ENCODE measurements at regions not wholly inside any gene's neighbourhood (a gene's known extent, or its start where the extent isn't known, plus 50 kb on each side); places are given as distances from the start of the nearest gene placed in this dataset.

GRCh38 chr6:44528716-44529115, 141.2 kb downstream of the CDC5L start:
- H3K9me3 ChIP-seq (ENCODE audit: low read length): 0 out of 2 replicates have a peak, but pooled peaks cover 3% of the 10 kb centered on the region
- H3K79me2 ChIP-seq (ENCODE audit: insufficient read depth, low read length): no peaks in the 10 kb centered on the region
- H3K4me3 ChIP-seq (ENCODE audit: low read depth, low read length, poor library complexity, severe bottlenecking): no peak overlapping the region
- no peaks in the 10 kb centered on the region for H3K4me1 ChIP-seq (ENCODE audit: insufficient read depth, low read length, severe bottlenecking)
- H4K20me1 ChIP-seq (ENCODE audit: insufficient read depth, low read length): no peaks in the 10 kb centered on the region
- H3K27ac ChIP-seq (ENCODE audit: low read depth, low read length, poor library complexity, severe bottlenecking): no peak overlapping the region
- no peaks in the 10 kb centered on the region for H3F3A ChIP-seq (ENCODE audit: insufficient read depth, low read length)
- TF ChIP-seq, protein P1, sequence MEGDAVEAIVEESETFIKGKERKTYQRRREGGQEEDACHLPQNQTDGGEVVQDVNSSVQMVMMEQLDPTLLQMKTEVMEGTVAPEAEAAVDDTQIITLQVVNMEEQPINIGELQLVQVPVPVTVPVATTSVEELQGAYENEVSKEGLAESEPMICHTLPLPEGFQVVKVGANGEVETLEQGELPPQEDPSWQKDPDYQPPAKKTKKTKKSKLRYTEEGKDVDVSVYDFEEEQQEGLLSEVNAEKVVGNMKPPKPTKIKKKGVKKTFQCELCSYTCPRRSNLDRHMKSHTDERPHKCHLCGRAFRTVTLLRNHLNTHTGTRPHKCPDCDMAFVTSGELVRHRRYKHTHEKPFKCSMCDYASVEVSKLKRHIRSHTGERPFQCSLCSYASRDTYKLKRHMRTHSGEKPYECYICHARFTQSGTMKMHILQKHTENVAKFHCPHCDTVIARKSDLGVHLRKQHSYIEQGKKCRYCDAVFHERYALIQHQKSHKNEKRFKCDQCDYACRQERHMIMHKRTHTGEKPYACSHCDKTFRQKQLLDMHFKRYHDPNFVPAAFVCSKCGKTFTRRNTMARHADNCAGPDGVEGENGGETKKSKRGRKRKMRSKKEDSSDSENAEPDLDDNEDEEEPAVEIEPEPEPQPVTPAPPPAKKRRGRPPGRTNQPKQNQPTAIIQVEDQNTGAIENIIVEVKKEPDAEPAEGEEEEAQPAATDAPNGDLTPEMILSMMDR (IDR thresholded peaks at IDR 0.05; ENCODE audit: low read length): no peak
- TF ChIP-seq EZH2 (IDR thresholded peaks at IDR 0.05; ENCODE audit: borderline replicate concordance, low read length): no peak
- no peaks in the 10 kb centered on the region; the same call in 1 of the 2 replicates for H3K36me3 ChIP-seq (ENCODE audit: insufficient read depth, low read length)
- no peak overlapping the region for H3K9ac ChIP-seq (ENCODE audit: low read length)
- no peaks in the 10 kb centered on the region for H3K9me2 ChIP-seq (ENCODE audit: low read depth, low read length)
- H2AFZ ChIP-seq (ENCODE audit: low read length): no peak overlapping the region
- no peaks in the 10 kb centered on the region; the same call in 1 of the 2 replicates for H3K27me3 ChIP-seq (ENCODE audit: insufficient read depth, low read length)
- H3K4me2 ChIP-seq (ENCODE audit: low read length): no peak overlapping the region

DNA sequence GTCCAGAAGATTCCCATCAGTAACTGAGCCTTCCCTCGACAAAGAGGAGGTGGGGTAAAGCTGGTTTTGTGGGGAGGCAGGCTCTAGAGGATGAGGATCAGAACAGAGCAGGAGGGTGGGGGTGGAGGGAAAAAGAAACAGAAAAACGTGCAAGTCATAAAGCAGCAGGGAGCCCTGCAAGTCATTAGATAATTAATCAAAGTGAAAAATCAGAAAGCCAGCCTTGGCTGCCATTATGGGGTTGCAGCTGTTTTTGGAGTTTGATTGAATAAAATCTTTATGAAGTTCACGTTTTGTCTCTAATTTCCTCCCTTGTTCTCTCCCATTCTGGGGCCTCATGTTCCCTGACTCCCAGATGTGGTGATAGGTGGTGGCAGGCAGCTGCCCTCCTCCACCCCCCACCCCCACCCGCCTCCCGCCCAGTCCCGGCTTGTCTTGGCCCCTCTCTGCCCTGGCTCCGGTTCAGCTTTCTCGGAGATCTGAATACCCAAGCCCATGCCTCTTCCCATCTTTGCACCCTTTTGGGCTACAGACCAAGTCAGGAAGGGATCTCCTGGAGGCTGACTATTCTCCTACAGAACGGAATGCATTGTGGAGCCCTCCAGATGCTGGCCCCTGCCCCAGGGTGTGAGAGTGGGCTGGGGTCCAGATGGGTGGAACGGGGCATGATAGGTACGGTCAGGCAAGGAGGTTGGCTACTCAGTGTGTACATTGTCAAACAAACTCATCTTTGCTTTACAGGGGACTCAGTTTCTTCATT, 141.8 kb downstream of the CDC5L start:
- Histone ChIP-seq H3K36me3 (ENCODE audit: insufficient read depth, low read length) (no peaks in the 10 kb centered on the region; the same call in 1 of the 2 replicates), H3K4me2 (ENCODE audit: low read length) (no peak overlapping the region), H3K4me3 (ENCODE audit: low read depth, low read length, poor library complexity, severe bottlenecking) (no peak overlapping the region), H3K9me2 (ENCODE audit: low read depth, low read length) (no peaks in the 10 kb centered on the region), H3K9ac (ENCODE audit: low read length) (no peak overlapping the region), H3F3A (ENCODE audit: insufficient read depth, low read length) (no peaks in the 10 kb centered on the region), H4K20me1 (ENCODE audit: insufficient read depth, low read length) (no peaks in the 10 kb centered on the region), H3K4me1 (ENCODE audit: insufficient read depth, low read length, severe bottlenecking) (no peaks in the 10 kb centered on the region), H3K27ac (ENCODE audit: low read depth, low read length, poor library complexity, severe bottlenecking) (no peak overlapping the region), H2AFZ (ENCODE audit: low read length) (no peak overlapping the region), H3K79me2 (ENCODE audit: insufficient read depth, low read length) (no peaks in the 10 kb centered on the region), H3K27me3 (ENCODE audit: insufficient read depth, low read length) (no peaks in the 10 kb centered on the region; the same call in 1 of the 2 replicates), H3K9me3 (ENCODE audit: low read length) (no peaks in the 10 kb centered on the region)
- no peak for TF ChIP-seq EZH2 (IDR thresholded peaks at IDR 0.05; ENCODE audit: borderline replicate concordance, low read length)
- TF ChIP-seq, protein P1 (IDR thresholded peaks at IDR 0.05; ENCODE audit: low read length): no peak

DNA sequence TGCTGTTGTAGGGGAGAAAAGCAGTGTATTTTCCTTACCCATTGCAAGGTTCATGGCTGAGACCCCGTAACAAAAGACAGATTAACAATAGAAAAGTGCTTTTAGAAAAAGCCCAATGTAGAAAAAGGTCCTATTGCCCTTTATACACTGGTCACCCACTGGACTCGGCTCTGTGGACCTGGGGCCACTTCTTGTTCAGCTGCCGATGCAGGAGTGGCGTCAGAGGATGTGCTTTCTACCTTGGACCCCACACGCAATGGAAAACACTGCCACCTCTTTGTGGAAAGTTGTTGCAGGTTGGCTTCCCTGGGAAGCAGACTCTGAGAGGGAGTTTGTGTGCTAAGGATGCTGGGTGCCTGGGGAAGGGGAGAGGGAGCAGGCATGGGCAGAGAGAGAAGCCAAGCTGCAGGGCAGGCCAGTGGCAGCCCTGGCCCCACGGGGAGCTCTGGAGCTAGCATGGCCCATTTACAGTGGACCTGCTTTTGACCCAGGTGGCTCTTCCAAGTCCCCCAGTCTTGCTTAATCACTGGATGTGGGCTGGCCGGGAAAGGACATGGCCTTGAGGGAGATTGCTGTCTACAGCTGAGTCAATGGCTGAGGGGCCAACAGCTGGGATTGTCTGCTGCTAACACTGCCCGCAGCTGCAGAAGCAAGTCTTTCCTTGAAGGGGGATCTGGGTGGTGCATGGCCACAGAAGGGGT, 142.9 kb downstream of the CDC5L start:
- Histone ChIP-seq H3K36me3 (ENCODE audit: insufficient read depth, low read length) (no peaks in the 10 kb centered on the region), H2AFZ (ENCODE audit: low read length) (no peak overlapping the region), H3K4me2 (ENCODE audit: low read length) (no peak overlapping the region), H3K79me2 (ENCODE audit: insufficient read depth, low read length) (no peaks in the 10 kb centered on the region), H3F3A (ENCODE audit: insufficient read depth, low read length) (no peaks in the 10 kb centered on the region), H4K20me1 (ENCODE audit: insufficient read depth, low read length) (no peaks in the 10 kb centered on the region), H3K4me3 (ENCODE audit: low read depth, low read length, poor library complexity, severe bottlenecking) (no peak overlapping the region), H3K9me3 (ENCODE audit: low read length) (no peaks in the 10 kb centered on the region), H3K9ac (ENCODE audit: low read length) (no peak overlapping the region), H3K27me3 (ENCODE audit: insufficient read depth, low read length) (no peaks in the 10 kb centered on the region), H3K9me2 (ENCODE audit: low read depth, low read length) (no peaks in the 10 kb centered on the region), H3K4me1 (ENCODE audit: insufficient read depth, low read length, severe bottlenecking) (no peaks in the 10 kb centered on the region), H3K27ac (ENCODE audit: low read depth, low read length, poor library complexity, severe bottlenecking) (no peak overlapping the region)
- no peak for TF ChIP-seq EZH2 (IDR thresholded peaks at IDR 0.05; ENCODE audit: borderline replicate concordance, low read length)

All from OCI-LY1 (cell line).